HEK293 (cell line): ENCODE measurements at regions not wholly inside any gene's neighbourhood (a gene's known extent, or its start where the extent isn't known, plus 50 kb on each side); places are given as distances from the start of the nearest gene placed in this dataset.
"Not testable (repeated sequence)": the region's sequence is repeated elsewhere in the genome, so short reads cannot be mapped to it uniquely, and the experiment has no call there.

ENCODE experiments used
- CTCF ChIA-PET: fragments of 350-600 bp; formaldehyde crosslinking; extraction: SDS; loops from one replicate; lab custom pipeline; 2021; ENCODE audit warnings: antibody characterized with exemption; lab: Yijun Ruan, JAX
- POLR2A ChIA-PET: fragments of 300-600 bp; formaldehyde crosslinking; extraction: SDS; loops from one replicate; lab custom pipeline; 2020; ENCODE audit warnings: antibody characterized with exemption, inconsistent platforms; lab: Yijun Ruan, JAX
- H3K27ac ChIP-seq: fragments of 200-500 bp; sonication (Bioruptor generic); 2 replicates; pipeline ENCODE4 v1.5.1; 2014; ENCODE audit warnings: low read depth, low read length, control low read depth, inconsistent platforms; ENCODE audit errors: extremely low read depth
- H3K36me3 ChIP-seq, 2 experiments: fragments of 200-500 bp in 1 of 2; sonication (Bioruptor generic) in 1 of 2; 1 replicate in 1 of 2; 2 replicates in 1 of 2; pipeline ENCODE4 v1.5.1; 2014 to 2017; ENCODE audit warnings: inconsistent platforms in 2 of 2, low read length in 2 of 2; ENCODE audit not compliant: control insufficient read depth in 2 of 2, insufficient read depth in 1 of 2
- H3K4me1 ChIP-seq: fragments of 200-500 bp; sonication (Bioruptor generic); 2 replicates; pipeline ENCODE4 v1.5.1; 2014; ENCODE audit warnings: mild to moderate bottlenecking, low read length, inconsistent platforms; ENCODE audit not compliant: control insufficient read depth, insufficient read depth
- H3K4me3 ChIP-seq: 2 replicates; pipeline ENCODE4 v1.5.1; 2011; ENCODE audit warnings: low read depth, mild to moderate bottlenecking, control low read depth, low read length, moderate library complexity
- H3K9me3 ChIP-seq: fragments of 200-500 bp; sonication (Bioruptor generic); 2 replicates; pipeline ENCODE4 v1.5.1; 2014; ENCODE audit warnings: low read depth, low read length, inconsistent platforms; ENCODE audit not compliant: control insufficient read depth, insufficient read depth
- GLI4 ChIP-seq: fragments of 450-650 bp; formaldehyde crosslinking; IDR thresholded peaks from 2 replicates; pipeline ENCODE4 v1.5.1; 2016; ENCODE audit warnings: missing biosample characterization, missing genetic modification characterization
- KLF1 ChIP-seq: fragments of 450-650 bp; formaldehyde crosslinking; IDR thresholded peaks from 2 replicates; pipeline ENCODE4 v1.5.1; 2016; ENCODE audit warnings: missing biosample characterization, missing genetic modification characterization
- KLF7 ChIP-seq: fragments of 450-650 bp; formaldehyde crosslinking; IDR thresholded peaks from 2 replicates; pipeline ENCODE4 v1.5.1; 2016; ENCODE audit warnings: missing biosample characterization, missing genetic modification characterization, borderline replicate concordance
- PRDM2 ChIP-seq: fragments of 450-650 bp; formaldehyde crosslinking; IDR thresholded peaks from 2 replicates; pipeline ENCODE4 v1.5.1; 2016; ENCODE audit warnings: missing biosample characterization, missing genetic modification characterization, borderline replicate concordance
- SCRT2 ChIP-seq: fragments of 450-650 bp; formaldehyde crosslinking; IDR thresholded peaks from 2 replicates; pipeline ENCODE4 v1.5.1; 2016; ENCODE audit warnings: missing biosample characterization, missing genetic modification characterization
- ZBTB11 ChIP-seq: fragments of 450-650 bp; formaldehyde crosslinking; conservative IDR thresholded peaks from 2 replicates; pipeline ENCODE4 v1.5.1; 2016; ENCODE audit warnings: low read depth, missing biosample characterization, missing genetic modification characterization
- ZNF146 ChIP-seq: fragments of 450-650 bp; formaldehyde crosslinking; IDR thresholded peaks from 2 replicates; pipeline ENCODE4 v1.5.1; 2016; ENCODE audit warnings: missing biosample characterization, missing genetic modification characterization
- ZNF26 ChIP-seq: fragments of 450-650 bp; formaldehyde crosslinking; IDR thresholded peaks from 2 replicates; pipeline ENCODE4 v1.5.1; 2016; ENCODE audit warnings: missing biosample characterization, missing genetic modification characterization
- ZNF426 ChIP-seq: fragments of 450-650 bp; formaldehyde crosslinking; IDR thresholded peaks from 2 replicates; pipeline ENCODE4 v1.5.1; 2017; ENCODE audit warnings: missing biosample characterization, missing genetic modification characterization, mild to moderate bottlenecking, inconsistent platforms, moderate library complexity
- ZNF658 ChIP-seq: fragments of 450-650 bp; formaldehyde crosslinking; IDR thresholded peaks from 2 replicates; pipeline ENCODE4; 2016; ENCODE audit warnings: missing biosample characterization, missing genetic modification characterization
- ZNF704 ChIP-seq: fragments of 450-650 bp; formaldehyde crosslinking; IDR thresholded peaks from 2 replicates; pipeline ENCODE4 v1.5.1; 2016; ENCODE audit warnings: missing biosample characterization, missing genetic modification characterization
- TF ChIP-seq, protein P1 (sequence below): fragments of 450-650 bp; formaldehyde crosslinking; IDR thresholded peaks from 2 replicates; pipeline ENCODE4 v1.5.1; 2016; ENCODE audit warnings: missing biosample characterization, missing genetic modification characterization
- TF ChIP-seq, protein P2 (sequence below): fragments of 450-650 bp; formaldehyde crosslinking; IDR thresholded peaks from 2 replicates; pipeline ENCODE4 v1.5.1; 2016; ENCODE audit warnings: missing biosample characterization, missing genetic modification characterization

DNA sequence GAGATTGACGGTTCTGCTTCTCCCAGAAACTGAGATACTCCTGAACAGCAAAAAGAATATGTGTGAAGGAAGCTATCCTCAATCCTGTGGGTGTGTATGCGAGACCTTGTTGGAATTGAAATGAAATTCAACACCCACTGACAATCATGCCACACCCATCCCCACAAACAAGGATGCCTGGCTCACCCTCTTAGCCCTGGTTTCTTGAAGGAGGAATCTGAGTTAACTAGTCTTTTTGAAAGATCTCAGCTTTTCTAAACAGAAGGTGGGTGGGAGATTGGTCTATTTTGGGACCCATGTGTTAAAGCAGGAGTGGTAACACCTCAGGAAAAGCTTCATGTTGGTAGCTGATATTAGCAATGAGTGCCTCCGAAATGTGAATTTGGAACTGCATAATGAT lies 1244.5 kb downstream of the CDH11 start (continued):
- no peak for TF ChIP-seq PRDM2 (tag by site-specific recombination)
- TF ChIP-seq, all 188 proteins: peak for 0

- H3K4me1 ChIP-seq, result no peaks in the 10 kb centered on the region
- no peak overlapping the region for H3K4me3 ChIP-seq
- no peaks in the 10 kb centered on the region for H3K9me3 ChIP-seq
- CTCF ChIA-PET, result no interaction called here
- POLR2A ChIA-PET, result no interaction called here
- no peaks in the 10 kb centered on the region for H3K36me3 ChIP-seq
- H3K27ac ChIP-seq, result no peak overlapping the region
- TF ChIP-seq ZBTB11 (tag by site-specific recombination) (no peak), ZNF26 (tag by site-specific recombination) (no peak), ZNF658 (no peak), ZNF426 (no peak), ZNF146 (tag by site-specific recombination) (no peak), GLI4 (tag by site-specific recombination) (no peak), ZNF704 (no peak), SCRT2 (tag by site-specific recombination) (no peak), KLF7 (tag by site-specific recombination) (no peak), KLF1 (tag by site-specific recombination) (no peak)
- TF ChIP-seq, protein P1, sequence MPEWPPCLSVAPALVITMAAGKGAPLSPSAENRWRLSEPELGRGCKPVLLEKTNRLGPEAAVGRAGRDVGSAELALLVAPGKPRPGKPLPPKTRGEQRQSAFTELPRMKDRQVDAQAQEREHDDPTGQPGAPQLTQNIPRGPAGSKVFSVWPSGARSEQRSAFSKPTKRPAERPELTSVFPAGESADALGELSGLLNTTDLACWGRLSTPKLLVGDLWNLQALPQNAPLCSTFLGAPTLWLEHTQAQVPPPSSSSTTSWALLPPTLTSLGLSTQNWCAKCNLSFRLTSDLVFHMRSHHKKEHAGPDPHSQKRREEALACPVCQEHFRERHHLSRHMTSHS (tag by site-specific recombination), result no peak
- TF ChIP-seq, protein P2, sequence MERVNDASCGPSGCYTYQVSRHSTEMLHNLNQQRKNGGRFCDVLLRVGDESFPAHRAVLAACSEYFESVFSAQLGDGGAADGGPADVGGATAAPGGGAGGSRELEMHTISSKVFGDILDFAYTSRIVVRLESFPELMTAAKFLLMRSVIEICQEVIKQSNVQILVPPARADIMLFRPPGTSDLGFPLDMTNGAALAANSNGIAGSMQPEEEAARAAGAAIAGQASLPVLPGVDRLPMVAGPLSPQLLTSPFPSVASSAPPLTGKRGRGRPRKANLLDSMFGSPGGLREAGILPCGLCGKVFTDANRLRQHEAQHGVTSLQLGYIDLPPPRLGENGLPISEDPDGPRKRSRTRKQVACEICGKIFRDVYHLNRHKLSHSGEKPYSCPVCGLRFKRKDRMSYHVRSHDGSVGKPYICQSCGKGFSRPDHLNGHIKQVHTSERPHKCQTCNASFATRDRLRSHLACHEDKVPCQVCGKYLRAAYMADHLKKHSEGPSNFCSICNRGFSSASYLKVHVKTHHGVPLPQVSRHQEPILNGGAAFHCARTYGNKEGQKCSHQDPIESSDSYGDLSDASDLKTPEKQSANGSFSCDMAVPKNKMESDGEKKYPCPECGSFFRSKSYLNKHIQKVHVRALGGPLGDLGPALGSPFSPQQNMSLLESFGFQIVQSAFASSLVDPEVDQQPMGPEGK, result no peak
These were observed 1245.8 kb downstream of the CDH11 start for GRCh38 chr16:63876103-63876502.

- POLR2A ChIA-PET, H3K4me1 ChIP-seq, H3K9me3 ChIP-seq, H3K27ac ChIP-seq, H3K36me3 ChIP-seq, H3K4me3 ChIP-seq, CTCF ChIA-PET: not testable (repeated sequence)
These were observed 1261.2 kb downstream of the CDH11 start for GRCh38 chr16:63860700-63861099.
